Keratinocyte (primary cell): ENCODE measurements at regions not wholly inside any gene's neighbourhood (a gene's known extent, or its start where the extent isn't known, plus 50 kb on each side); places are given as distances from the start of the nearest gene placed in this dataset.

Experiments
- DNase-seq: peaks from one replicate; pipeline ENCODE4 v3.0.0-alpha.2; 2011; ENCODE audit warnings: low read depth, missing footprints, low spot score
- FAIRE-seq: peaks from 2 replicates; lab custom pipeline; 2011; peaks lifted over from hg19 to GRCh38; lab: Jason Lieb, UNC
- H2AFZ ChIP-seq: 2 replicates; pipeline ENCODE4 v1.6.0; 2012; ENCODE audit warnings: low read length, control low read depth, inconsistent platforms; ENCODE audit not compliant: control insufficient read depth
- H3K27ac ChIP-seq: 2 replicates; pipeline ENCODE4 v1.5.1; 2011; ENCODE audit warnings: low read length; ENCODE audit not compliant: control insufficient read depth, insufficient read depth
- H3K27me3 ChIP-seq: 3 replicates; pipeline ENCODE4 v1.6.0; 2011; ENCODE audit warnings: low read length; ENCODE audit not compliant: control insufficient read depth, insufficient read depth; ENCODE audit errors: extremely low read depth
- H3K36me3 ChIP-seq, 2 experiments: 2 replicates in 1 of 2; 3 replicates in 1 of 2; pipeline ENCODE4 v1.5.1; 2011; ENCODE audit warnings: low read length in 2 of 2, mild to moderate bottlenecking in 1 of 2; ENCODE audit not compliant: control insufficient read depth in 2 of 2, insufficient read depth in 2 of 2; ENCODE audit errors: extremely low read depth in 1 of 2
- H3K4me1 ChIP-seq: 3 replicates; pipeline ENCODE4 v1.5.1; 2011; ENCODE audit warnings: low read length; ENCODE audit not compliant: control insufficient read depth, insufficient read depth; ENCODE audit errors: extremely low read depth
- H3K4me2 ChIP-seq: 3 replicates; pipeline ENCODE4 v1.6.0; 2011; ENCODE audit warnings: low read depth, low read length; ENCODE audit not compliant: control insufficient read depth, insufficient read depth; ENCODE audit errors: extremely low read depth
- H3K4me3 ChIP-seq, 3 experiments: fragments of 200-600 bp in 1 of 3; sonication (generic) in 1 of 3; 2 replicates in 2 of 3; 3 replicates in 1 of 3; pipeline ENCODE4 v1.5.1; 2011 to 2016; ENCODE audit warnings: low read length in 3 of 3, mild to moderate bottlenecking in 3 of 3, control low read depth in 2 of 3, inconsistent platforms in 1 of 3, low read depth in 1 of 3, mixed read lengths in 1 of 3, mixed run types in 1 of 3, moderate library complexity in 1 of 3; ENCODE audit not compliant: control insufficient read depth in 2 of 3, insufficient read depth in 2 of 3; ENCODE audit errors: extremely low read depth in 1 of 3
- H3K79me2 ChIP-seq: 2 replicates; pipeline ENCODE4 v1.6.0; 2012; ENCODE audit warnings: low read length; ENCODE audit not compliant: control insufficient read depth, insufficient read depth
- H3K9ac ChIP-seq: 3 replicates; pipeline ENCODE4 v1.6.0; 2011; ENCODE audit warnings: low read length; ENCODE audit not compliant: control insufficient read depth, insufficient read depth; ENCODE audit errors: extremely low read depth
- H3K9me1 ChIP-seq: 3 replicates; pipeline ENCODE4 v1.6.0; 2011; ENCODE audit warnings: low read length; ENCODE audit not compliant: control insufficient read depth, insufficient read depth; ENCODE audit errors: extremely low read depth
- H3K9me3 ChIP-seq: 2 replicates; pipeline ENCODE4 v1.5.1; 2012; ENCODE audit warnings: low read depth, low read length; ENCODE audit not compliant: control insufficient read depth
- H4K20me1 ChIP-seq: 3 replicates; pipeline ENCODE4 v1.6.0; 2011; ENCODE audit warnings: low read length; ENCODE audit not compliant: control insufficient read depth, insufficient read depth; ENCODE audit errors: extremely low read depth
- CTCF ChIP-seq, 3 experiments: IDR thresholded peaks in 1 of 3; conservative IDR thresholded peaks in 1 of 3; optimal IDR thresholded peaks in 1 of 3; 2 replicates in 2 of 3; 3 replicates in 1 of 3; pipeline versions ENCODE3 to v1.5.1; 2011; ENCODE audit warnings: low read length in 3 of 3, mild to moderate bottlenecking in 3 of 3, moderate library complexity in 2 of 3, control low read depth in 1 of 3, inconsistent platforms in 1 of 3; ENCODE audit not compliant: insufficient read depth in 2 of 3; ENCODE audit errors: extremely low read depth in 1 of 3
- EZH2 ChIP-seq: IDR thresholded peaks from one replicate; pipeline ENCODE4 v1.6.1; 2012; ENCODE audit warnings: inconsistent platforms, mild to moderate bottlenecking, low read length, moderate library complexity
- dilution Hi-C: fragments of 300-500 bp; cut with MboI; formaldehyde crosslinking; loops from one replicate; pipeline ENCODE4 v1.7.0; 2020; ENCODE audit warnings: low sequenced_read_pairs; ENCODE audit not compliant: extremely low pct_ligation_motif_present

- dilution Hi-C loops: no loop called here
- H3K27ac ChIP-seq: no peak overlapping the region
- H3K4me3 ChIP-seq: no peak overlapping the region
- H2AFZ ChIP-seq: no peak overlapping the region
- H4K20me1 ChIP-seq: no peaks in the 10 kb centered on the region
- no peaks in the 10 kb centered on the region for H3K4me1 ChIP-seq
- no peaks in the 10 kb centered on the region for H3K79me2 ChIP-seq
- no peak for TF ChIP-seq CTCF (optimal IDR thresholded peaks at IDR 0.05 in 1 of 3, IDR thresholded peaks at IDR 0.05 in 1 of 3, conservative IDR thresholded peaks at IDR 0.05 in 1 of 3; ENCODE audit: extremely low read depth in 1 of 3, insufficient read depth in 2 of 3, low read length in 3 of 3)
- no peak for TF ChIP-seq EZH2
- DNase-seq (no peak), FAIRE-seq (no peak)
- peaks cover 4% of the 10 kb centered on the region for H3K9me3 ChIP-seq
- no peaks in the 10 kb centered on the region for H3K36me3 ChIP-seq
- H3K27me3 ChIP-seq: no peaks in the 10 kb centered on the region
- H3K9me1 ChIP-seq: no peaks in the 10 kb centered on the region
- no peak overlapping the region for H3K4me2 ChIP-seq
- H3K9ac ChIP-seq: no peak overlapping the region
Measured at GRCh38 chr5:3034449-3034848, 283.0 kb upstream of the IRX2 start.

GRCh38 chr5:3033033-3033755 is 281.7 kb upstream of the IRX2 start:
- no peak overlapping the region for H3K4me3 ChIP-seq
- no peak for TF ChIP-seq EZH2
- no peak for TF ChIP-seq CTCF (optimal IDR thresholded peaks at IDR 0.05 in 1 of 3, IDR thresholded peaks at IDR 0.05 in 1 of 3, conservative IDR thresholded peaks at IDR 0.05 in 1 of 3; ENCODE audit: extremely low read depth in 1 of 3, insufficient read depth in 2 of 3, low read length in 3 of 3)
- H3K27me3 ChIP-seq: no peaks in the 10 kb centered on the region
- no peak overlapping the region for H3K27ac ChIP-seq
- no peaks in the 10 kb centered on the region for H3K9me1 ChIP-seq
- no peaks in the 10 kb centered on the region for H3K4me1 ChIP-seq
- H3K9ac ChIP-seq: no peak overlapping the region
- DNase-seq (no peak), FAIRE-seq (no peak)
- H3K9me3 ChIP-seq: peaks cover 8% of the 10 kb centered on the region
- dilution Hi-C loops: no loop called here
- no peak overlapping the region for H3K4me2 ChIP-seq
- H2AFZ ChIP-seq: no peak overlapping the region
- no peaks in the 10 kb centered on the region for H3K36me3 ChIP-seq
- H3K79me2 ChIP-seq: no peaks in the 10 kb centered on the region
- no peaks in the 10 kb centered on the region for H4K20me1 ChIP-seq
